ENCODE measurements at regions not wholly inside any gene's neighbourhood (a gene's known extent, or its start where the extent isn't known, plus 50 kb on each side); places are given as distances from the start of the nearest gene placed in this dataset.
"Not testable (repeated sequence)": the region's sequence is repeated elsewhere in the genome, so short reads cannot be mapped to it uniquely, and the experiment has no call there.

GRCh38 chr6:113006494-113006893 lies 659.4 kb downstream of the RFPL4B start:
- no peak for DNase-seq

- DNase-seq: no peak
Measured at GRCh38 chr6:113009682-113010081, 662.6 kb downstream of the RFPL4B start.

- no peak for DNase-seq
Measured at GRCh38 chr6:113010196-113010989, 663.3 kb downstream of the RFPL4B start.

GRCh38 chr6:113011389-113011788 lies 664.3 kb downstream of the RFPL4B start:
- no peak for DNase-seq

- DNase-seq: no peak
Measured at GRCh38 chr6:113011801-113012200, 664.7 kb downstream of the RFPL4B start.

- DNase-seq: no peak
Measured at GRCh38 chr6:113015249-113015648, 668.1 kb downstream of the RFPL4B start.

- DNase-seq: no peak
Measured at GRCh38 chr6:113017353-113017752, 670.2 kb downstream of the RFPL4B start.

GRCh38 chr6:113018351-113019151 lies 671.4 kb downstream of the RFPL4B start:
- DNase-seq: no peak

- DNase-seq: no peak
Measured at GRCh38 chr6:113019176-113019575, 672.0 kb downstream of the RFPL4B start.

- DNase-seq: no peak
Measured at GRCh38 chr6:113027780-113028179, 680.6 kb downstream of the RFPL4B start.

GRCh38 chr6:113029161-113029560 lies 682.0 kb downstream of the RFPL4B start:
- DNase-seq: not testable (repeated sequence)

- no peak for DNase-seq
Measured at GRCh38 chr6:113031591-113032238, 684.6 kb downstream of the RFPL4B start.

- DNase-seq: no peak
Measured at GRCh38 chr6:113039005-113039404, 691.9 kb downstream of the RFPL4B start.

- no peak for DNase-seq
Measured at GRCh38 chr6:113047148-113047547, 700.0 kb downstream of the RFPL4B start.

- DNase-seq: no peak
Measured at GRCh38 chr6:113047932-113048331, 700.8 kb downstream of the RFPL4B start.

- no peak for DNase-seq
Measured at GRCh38 chr6:113048741-113049140, 701.6 kb downstream of the RFPL4B start.

GRCh38 chr6:113049190-113049589 lies 702.1 kb downstream of the RFPL4B start:
- no peak for DNase-seq

- DNase-seq: no peak
Measured at GRCh38 chr6:113050010-113050858, 703.1 kb downstream of the RFPL4B start.

- DNase-seq: no peak
Measured at GRCh38 chr6:113050979-113051378, 703.8 kb downstream of the RFPL4B start.

- no peak for DNase-seq
Measured at GRCh38 chr6:113052506-113052905, 705.4 kb downstream of the RFPL4B start.

GRCh38 chr6:113055061-113055460 lies 707.9 kb downstream of the RFPL4B start:
- DNase-seq: no peak

- no peak for DNase-seq
Measured at GRCh38 chr6:113055998-113056397, 708.9 kb downstream of the RFPL4B start.
